NOMO-1 treated with dmso at 0.1 percent for 144 hours (cell line): ENCODE measurements at regions not wholly inside any gene's neighbourhood (a gene's known extent, or its start where the extent isn't known, plus 50 kb on each side); places are given as distances from the start of the nearest gene placed in this dataset.

ENCODE experiments used
- DNase-seq: peaks from one replicate; lab custom pipeline; 2025; ENCODE audit not compliant: unreplicated experiment; lab: John Stamatoyannopoulos, UW

GRCh38 chr16:54455030-54455725 lies 168.6 kb upstream of the IRX3 start:
- no peak for DNase-seq

DNA sequence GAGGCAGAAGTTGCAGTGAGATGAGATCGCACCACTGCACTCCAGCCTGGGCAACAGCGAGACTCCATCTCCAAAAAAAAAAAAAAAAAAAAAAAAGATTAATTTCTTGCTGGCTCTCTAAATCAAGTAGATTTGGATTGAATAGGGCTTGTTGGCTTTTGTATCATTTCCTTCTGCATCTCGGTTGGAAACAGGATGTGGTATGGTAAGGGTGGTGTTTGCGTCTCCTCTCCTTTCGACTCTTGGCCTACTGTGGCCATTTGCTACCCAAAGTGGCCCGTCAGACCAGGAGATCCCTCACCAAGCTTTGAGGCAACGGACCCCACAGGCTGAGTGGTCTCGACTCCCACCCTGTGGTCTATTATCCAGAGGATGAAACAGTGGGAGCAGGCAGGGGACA lies 168.0 kb upstream of the IRX3 start:
- DNase-seq = peak; percentile 2

GRCh38 chr16:54453871-54454270 lies 167.3 kb upstream of the IRX3 start:
- DNase-seq = no peak

GRCh38 chr16:54447576-54448440 lies 161.2 kb upstream of the IRX3 start:
- peak; percentile 85 for DNase-seq

- peak; percentile 83 for DNase-seq
Measured at GRCh38 chr16:54446639-54447038, 160.1 kb upstream of the IRX3 start.

DNA sequence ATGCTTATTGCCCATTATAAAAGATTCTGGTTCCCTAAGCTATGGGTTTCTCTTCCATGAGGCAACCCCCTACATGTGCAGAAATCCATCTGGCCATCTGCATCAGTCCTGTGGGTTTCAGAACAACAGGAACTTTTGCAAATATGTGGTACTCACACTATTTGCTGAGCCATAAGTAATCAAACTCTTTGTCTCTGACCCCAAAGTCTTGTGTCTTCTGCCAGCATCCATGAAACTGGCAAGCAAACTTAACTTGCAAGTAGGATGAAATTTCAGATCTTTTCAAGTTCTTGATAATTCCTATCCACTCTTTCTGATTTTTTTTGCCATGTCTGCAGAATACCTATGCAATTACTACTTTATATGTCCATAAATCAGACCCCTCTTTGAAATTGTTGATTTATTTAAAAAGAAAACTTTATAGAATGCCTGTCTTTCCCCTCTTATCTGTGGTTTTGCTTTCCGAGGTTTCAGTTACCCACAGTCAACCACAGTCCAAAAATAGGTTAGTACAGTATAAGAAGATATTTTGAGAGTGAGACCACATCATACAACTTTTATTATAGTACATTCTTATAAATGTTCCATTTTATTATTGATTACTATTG lies 158.4 kb upstream of the IRX3 start:
- DNase-seq = no peak

- DNase-seq = no peak
Measured at GRCh38 chr16:54443839-54444238, 157.3 kb upstream of the IRX3 start.

GRCh38 chr16:54443352-54443751 lies 156.8 kb upstream of the IRX3 start:
- no peak for DNase-seq

DNA sequence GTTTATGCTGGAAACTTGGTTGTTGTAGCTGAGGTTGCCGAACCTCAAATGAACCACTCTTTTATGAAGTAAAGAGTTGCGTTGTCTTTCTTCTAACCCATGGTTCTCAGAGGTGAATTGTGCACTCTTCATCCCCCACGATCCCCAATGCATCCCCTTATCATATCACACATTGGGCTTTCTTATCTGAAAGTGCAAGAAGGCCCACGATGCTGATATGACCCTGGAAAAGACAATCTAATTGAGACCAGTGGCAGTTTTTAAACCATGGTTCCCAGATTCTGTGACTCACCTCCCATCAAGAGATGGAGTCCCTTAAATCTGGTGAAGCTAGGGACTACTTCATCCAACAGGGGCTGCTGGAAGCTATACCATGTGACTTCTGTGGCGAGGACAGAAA lies 156.3 kb upstream of the IRX3 start:
- no peak for DNase-seq

DNA sequence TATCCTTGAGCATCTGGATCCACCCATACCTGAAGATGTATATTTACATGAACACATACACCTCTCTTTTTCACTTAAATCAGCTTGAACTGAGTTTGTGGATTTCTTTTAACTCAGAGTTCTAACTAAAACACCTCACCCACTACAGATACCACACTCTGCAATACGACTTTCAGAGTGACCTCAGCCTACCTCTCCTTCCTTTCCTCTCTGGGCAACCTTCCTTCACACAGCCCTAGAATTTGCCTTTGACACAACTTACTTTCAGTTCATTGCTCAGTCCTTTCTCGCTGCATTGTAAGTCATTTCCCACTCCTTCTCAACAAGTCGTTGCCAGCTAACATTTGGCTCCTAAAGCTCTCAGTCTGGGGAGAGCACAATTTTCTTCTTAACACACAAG lies 151.9 kb upstream of the IRX3 start:
- DNase-seq = no peak

- DNase-seq = no peak
Measured at GRCh38 chr16:54437921-54438320, 151.3 kb upstream of the IRX3 start.

GRCh38 chr16:54437401-54437800 lies 150.8 kb upstream of the IRX3 start:
- DNase-seq = no peak

- no peak for DNase-seq
Measured at GRCh38 chr16:54436346-54436745, 149.8 kb upstream of the IRX3 start.

GRCh38 chr16:54434859-54435258 lies 148.3 kb upstream of the IRX3 start:
- DNase-seq = no peak

GRCh38 chr16:54432897-54433229 lies 146.3 kb upstream of the IRX3 start:
- no peak for DNase-seq

- DNase-seq = no peak
Measured at GRCh38 chr16:54431997-54432896, 145.7 kb upstream of the IRX3 start.

DNA sequence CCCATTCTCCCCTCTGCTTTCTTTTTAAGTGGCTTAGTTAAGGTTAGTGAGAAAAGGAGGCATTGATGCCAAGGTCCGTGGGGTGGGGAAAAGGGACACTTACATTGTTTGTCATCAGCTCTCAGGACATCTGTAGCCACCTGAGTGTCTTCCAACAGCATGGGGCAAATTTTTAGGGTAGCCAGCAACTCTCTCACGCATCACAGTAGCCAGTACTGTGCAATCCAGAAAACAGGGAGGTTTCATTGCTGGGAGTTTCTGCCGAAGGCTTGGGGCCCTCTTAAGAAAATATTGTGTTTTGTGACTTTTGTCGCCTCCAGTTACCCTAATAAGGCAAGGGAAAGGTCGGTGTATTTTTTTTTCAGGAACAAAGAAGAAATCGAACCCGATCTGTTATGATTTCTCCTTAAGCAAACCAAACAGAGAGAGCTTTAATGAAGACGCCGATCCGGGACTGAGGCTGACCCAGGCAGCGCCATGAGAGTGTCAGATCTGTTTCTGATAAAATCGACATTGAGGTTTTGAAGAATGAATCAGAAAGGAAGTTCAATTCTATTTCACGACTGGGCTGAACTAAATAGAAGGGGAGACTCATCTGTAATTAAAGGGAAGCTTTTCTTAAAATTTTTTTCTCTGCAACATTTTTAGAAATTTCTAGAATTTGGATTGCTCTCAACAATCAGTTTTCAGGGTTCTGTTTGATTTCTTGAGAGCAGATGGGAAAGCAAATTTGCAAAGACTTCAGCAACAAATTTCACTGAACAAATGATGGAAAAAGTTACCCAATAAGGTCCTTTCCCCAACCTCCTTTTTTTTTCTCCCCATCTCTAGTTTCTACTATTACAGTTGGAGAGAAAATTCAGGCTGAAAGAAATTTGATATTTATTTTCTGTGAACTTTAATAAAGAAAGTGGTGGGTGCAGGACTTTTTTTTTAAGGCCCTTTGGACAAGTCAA lies 144.7 kb upstream of the IRX3 start:
- DNase-seq = no peak

- no peak for DNase-seq
Measured at GRCh38 chr16:54430491-54431030, 144.0 kb upstream of the IRX3 start.

DNA sequence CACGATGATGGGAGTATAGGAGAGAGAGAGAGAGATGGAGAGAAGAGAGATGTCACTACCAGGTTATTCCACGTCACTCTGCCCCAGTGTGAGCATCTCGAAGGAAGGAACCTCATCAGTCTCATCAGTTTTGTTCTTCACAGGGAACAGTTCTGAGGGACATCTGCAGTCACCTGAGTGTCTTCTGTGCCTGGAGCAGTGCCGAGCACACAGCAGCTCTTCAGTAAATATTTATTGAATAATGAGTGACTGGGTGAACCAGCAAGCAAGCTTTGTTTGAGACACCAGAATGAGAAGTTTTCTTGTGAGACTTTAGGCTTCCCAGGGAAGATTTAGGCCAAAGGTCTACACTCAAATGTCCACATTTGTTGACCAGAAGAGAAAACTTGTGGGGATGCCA lies 142.4 kb upstream of the IRX3 start:
- no peak for DNase-seq

DNA sequence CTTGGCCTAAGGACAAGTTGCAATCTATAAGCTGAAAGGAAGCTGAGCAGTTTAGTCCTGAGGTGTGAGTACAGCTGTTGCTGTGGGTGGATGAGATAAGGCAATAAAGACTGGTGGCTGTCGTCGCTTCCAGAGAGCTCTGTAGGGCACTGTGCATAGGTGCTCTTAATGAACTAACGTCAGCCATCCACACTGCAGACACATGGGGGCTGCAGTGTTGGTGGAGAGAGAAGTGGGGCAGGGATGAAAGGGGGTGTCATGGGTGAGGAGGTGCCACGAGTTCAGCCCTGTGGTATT lies 139.9 kb upstream of the IRX3 start:
- DNase-seq = no peak
